GM12874 (cell line): ENCODE measurements at regions not wholly inside any gene's neighbourhood (a gene's known extent, or its start where the extent isn't known, plus 50 kb on each side); places are given as distances from the start of the nearest gene placed in this dataset.

Experiments
- TF ChIP-seq, protein P1 (sequence below): IDR thresholded peaks from 2 replicates; pipeline ENCODE4 v1.5.1; 2011; ENCODE audit warnings: low read depth, mild to moderate bottlenecking, control low read depth, low read length, moderate library complexity; ENCODE audit not compliant: insufficient read depth

- TF ChIP-seq, protein P1, sequence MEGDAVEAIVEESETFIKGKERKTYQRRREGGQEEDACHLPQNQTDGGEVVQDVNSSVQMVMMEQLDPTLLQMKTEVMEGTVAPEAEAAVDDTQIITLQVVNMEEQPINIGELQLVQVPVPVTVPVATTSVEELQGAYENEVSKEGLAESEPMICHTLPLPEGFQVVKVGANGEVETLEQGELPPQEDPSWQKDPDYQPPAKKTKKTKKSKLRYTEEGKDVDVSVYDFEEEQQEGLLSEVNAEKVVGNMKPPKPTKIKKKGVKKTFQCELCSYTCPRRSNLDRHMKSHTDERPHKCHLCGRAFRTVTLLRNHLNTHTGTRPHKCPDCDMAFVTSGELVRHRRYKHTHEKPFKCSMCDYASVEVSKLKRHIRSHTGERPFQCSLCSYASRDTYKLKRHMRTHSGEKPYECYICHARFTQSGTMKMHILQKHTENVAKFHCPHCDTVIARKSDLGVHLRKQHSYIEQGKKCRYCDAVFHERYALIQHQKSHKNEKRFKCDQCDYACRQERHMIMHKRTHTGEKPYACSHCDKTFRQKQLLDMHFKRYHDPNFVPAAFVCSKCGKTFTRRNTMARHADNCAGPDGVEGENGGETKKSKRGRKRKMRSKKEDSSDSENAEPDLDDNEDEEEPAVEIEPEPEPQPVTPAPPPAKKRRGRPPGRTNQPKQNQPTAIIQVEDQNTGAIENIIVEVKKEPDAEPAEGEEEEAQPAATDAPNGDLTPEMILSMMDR, result no peak
Measured at GRCh38 chr1:58896246-58897183, 112.7 kb upstream of the JUN start.

DNA sequence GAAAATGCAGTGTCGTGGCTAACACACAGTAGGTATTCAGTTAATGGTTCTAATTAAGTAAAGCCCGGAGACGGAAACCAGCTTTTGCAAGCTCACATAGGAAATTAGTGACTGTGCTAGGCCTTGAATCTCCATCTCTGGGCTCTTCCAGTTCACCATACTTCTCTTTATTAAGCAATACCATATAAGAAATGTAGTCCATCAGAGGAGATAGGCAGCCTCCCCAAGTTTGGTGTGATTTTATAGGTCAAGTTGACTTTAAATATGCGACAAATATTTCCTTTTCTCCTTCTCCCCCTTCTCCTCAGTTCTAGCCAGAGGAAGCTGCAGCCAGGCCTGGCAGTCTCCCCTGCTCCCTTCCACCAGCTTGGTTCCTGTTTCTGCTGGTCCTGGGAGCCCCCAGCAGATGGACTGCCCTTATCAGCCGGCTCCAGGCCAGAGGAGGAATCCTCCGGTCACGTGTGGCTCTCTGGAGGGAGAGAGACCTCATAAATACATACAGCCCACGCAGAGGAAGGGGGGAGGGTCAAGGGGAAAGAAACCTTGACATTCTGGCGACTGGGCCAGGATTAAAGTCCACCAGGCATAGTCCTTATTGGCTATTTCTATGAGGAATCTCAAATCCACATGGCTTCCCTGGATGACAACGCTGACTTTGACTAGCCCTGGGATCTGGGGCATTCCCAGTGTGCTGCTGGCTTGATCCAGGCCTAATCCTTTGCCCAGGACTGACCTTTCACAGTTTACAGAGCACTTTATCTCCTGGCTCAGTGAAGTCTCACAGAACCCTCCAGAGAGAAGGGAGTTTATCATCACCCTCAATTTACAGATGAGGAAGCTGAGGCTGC, 115.1 kb upstream of the JUN start:
- TF ChIP-seq, protein P1, result no peak

- TF ChIP-seq, protein P1, result no peak
Measured at GRCh38 chr1:58899587-58900271, 115.9 kb upstream of the JUN start.

GRCh38 chr1:58900396-58900795, 116.5 kb upstream of the JUN start:
- TF ChIP-seq, protein P1, result no peak

GRCh38 chr1:58901008-58901407, 117.2 kb upstream of the JUN start:
- TF ChIP-seq, protein P1, result no peak

GRCh38 chr1:58902830-58903513, 119.1 kb upstream of the JUN start:
- TF ChIP-seq, protein P1, result no peak
